GM21723 (cell line): ENCODE measurements at regions not wholly inside any gene's neighbourhood (a gene's known extent, or its start where the extent isn't known, plus 50 kb on each side); places are given as distances from the start of the nearest gene placed in this dataset.

ENCODE experiments used
- ATAC-seq: cut with Tn5 transposase; IDR thresholded peaks from one replicate; pipeline ENCODE4 v1.9.1; 2021; ENCODE audit warnings: mild to moderate bottlenecking, moderate library complexity; ENCODE audit not compliant: unreplicated experiment

DNA sequence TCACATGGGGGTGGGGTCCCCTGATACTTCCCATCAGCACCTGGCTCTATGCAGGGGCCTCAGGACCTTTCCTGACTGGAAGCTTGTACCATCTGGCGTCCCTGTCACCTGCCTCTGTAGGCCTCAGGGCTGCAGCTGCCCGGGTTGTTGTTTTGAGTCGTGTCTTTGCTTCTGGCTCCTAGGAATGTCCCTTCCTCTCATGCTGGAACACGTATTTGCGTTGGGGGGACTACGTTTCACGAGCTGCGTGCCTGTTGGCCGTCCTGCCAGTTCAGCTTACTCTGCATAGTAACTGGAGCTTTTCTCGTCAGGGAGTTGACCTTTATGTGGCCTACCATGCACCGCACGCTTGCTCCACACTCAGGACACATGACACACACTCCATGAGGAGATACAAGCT, 54.9 kb upstream of the IRX4 start:
- ATAC-seq, result no peak

DNA sequence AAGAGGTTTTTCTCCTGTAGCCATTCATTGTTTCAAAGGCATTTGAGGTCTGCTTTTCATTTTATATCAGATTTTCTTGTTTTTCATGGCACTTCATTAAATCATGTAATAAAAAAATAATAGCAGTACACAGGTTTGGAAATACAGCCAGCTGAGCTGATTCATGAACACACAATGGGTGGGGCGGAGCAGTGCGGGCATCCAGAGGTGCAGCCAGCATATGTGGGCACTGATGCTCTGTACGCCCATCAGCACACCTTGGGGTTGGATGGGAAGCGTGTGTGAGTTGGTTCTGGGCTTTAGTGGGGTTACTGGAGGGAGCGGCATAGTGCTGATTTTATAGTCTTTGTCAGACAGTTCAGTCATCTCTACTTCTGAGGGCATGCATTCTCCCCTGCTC, 54.2 kb upstream of the IRX4 start:
- no peak for ATAC-seq

DNA sequence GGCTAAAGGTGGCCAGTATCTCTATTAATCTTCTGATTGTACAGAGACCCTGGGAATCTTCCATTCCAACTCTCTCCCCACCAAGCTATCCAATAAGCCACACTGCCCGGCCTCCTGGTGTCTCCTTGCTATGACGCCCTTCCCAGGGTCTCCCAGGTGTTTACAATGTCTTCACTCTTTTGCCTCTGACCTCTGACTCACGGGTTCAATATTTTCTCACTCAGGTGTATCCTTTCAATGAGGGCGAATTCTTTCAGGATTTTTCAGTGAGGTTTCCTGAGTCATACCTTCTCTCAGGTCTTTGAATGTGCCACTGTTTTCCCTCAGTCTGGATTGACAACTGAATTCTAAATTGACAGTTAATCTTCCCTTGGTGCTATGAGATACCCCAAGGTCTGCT, 53.7 kb upstream of the IRX4 start:
- ATAC-seq, result no peak

DNA sequence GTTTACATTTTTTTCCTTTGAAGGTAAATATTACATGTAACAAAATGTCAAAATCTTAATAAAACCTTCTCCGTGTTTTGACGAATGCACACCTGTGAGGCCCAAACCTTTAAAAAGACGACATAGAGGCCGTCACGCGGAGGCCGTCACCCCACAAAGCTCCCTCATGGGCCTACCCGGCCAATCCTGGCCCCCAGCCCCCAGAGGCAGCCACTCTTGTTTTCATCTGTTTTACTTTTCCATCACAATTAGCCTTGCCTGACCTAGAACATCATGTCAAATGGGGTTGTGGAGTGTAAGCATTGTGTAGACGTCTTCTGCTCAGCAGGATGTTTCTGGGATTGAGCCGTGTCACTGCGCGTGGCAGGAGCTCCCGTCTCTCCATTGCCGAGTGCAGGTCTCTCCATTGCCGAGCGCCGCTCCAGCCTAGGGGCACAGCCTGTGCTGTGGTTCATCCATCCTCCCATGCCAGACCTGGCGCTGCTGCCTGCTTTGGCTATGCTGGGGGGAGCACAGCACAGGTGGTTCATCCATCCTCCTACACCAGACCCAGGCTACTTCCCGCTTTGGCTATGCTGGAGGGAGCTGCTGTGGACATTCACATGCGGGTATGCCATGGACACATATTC, 52.2 kb upstream of the IRX4 start:
- ATAC-seq, result no peak

DNA sequence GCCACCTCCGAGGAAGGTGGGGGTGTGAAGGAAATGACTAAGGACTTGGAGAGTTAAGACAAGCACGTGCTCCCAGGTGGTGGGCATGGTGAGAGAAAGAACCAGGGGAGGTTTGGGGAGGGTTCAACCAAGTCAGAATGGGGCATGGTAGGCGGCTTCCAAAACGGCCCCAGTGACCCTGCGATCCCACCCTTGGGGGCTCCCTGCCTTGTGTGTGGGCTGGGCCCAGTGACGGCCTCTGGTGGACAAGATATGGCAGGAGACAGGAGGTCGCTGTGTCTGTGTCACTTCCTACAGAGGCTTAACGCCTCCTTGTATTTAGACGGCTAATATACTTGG, 51.3 kb upstream of the IRX4 start:
- no peak for ATAC-seq

DNA sequence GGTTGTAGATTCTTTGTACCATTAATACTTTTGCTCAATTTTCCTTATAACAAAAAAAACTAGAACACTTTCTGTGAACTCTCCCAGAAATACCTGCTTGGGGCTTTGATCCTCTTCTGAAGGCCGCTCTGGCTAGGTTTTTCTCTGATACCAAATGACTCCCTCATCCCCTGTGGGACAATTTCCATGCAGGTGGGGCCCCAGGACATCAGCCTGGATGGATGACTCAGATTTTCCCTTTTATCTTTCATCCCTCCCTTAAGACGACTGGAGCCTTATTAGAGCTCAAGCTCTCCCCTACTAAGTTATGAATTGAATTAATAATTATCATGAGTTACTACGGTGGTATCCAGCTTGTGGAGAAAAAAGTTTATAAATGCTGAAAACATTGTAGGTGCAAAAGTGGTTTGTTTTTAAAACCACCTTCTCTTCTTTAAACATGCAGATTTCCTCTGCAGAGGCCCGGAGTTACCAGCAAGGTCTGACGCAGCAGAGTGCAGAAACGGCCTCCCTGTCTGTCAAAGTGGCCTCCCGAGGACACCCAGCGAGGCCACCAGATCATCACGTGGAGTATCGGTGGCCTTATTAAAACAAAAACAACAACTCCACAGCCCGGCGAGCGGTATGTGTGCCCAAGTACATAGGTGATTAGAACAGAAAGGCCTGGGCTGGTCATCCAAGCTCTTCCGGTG, 50.8 kb upstream of the IRX4 start:
- ATAC-seq, result no peak
